ENCODE measurements at regions not wholly inside any gene's neighbourhood (a gene's known extent, or its start where the extent isn't known, plus 50 kb on each side); places are given as distances from the start of the nearest gene placed in this dataset.
A peak's percentile ranks its signal among the peaks of the same experiment; 100 is the strongest.

DNA sequence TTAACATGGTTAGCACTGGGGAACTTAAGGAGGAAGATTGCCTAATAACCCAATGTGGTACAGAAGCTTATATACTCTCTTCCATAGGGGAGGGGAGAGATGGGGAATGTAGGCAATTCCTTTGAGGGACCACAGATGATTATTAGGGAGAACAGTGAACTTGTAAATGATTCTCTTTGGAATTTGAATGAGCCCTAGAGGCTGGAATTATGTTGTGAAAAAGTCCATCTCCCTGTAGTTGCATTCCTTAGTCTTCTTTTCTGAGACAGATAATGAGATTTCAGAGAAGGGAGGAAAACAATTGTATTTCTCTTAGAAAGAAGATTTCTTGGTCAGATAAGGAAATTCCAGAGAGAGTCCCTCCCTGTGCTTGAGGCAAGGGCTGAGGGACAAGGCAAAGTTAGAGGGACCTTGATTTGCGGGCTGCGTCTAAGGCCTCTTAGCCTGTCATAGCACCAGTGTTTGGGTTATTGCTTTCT, 89.0 kb upstream of the HMCN1 start:
- no peak for DNase-seq

DNA sequence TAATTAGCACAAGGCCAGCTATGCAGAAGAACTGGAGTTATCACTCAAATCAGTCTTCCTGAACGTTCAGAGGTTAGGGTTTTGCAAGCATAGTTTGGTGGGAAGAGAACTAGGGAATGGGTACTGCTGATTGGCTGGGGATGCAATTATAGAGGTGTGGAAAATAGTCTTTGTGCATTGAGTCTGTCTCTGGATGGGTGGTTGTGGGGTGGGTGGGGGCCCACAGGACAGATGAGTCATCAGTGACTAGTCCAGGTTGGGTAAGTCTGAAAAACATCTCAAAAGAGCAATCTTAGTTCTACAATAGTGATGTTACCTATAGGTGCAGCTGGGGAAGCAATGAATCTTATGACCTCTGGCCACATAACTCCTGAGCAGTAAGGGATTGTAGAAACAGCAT, 89.7 kb upstream of the HMCN1 start:
- no peak for DNase-seq

DNA sequence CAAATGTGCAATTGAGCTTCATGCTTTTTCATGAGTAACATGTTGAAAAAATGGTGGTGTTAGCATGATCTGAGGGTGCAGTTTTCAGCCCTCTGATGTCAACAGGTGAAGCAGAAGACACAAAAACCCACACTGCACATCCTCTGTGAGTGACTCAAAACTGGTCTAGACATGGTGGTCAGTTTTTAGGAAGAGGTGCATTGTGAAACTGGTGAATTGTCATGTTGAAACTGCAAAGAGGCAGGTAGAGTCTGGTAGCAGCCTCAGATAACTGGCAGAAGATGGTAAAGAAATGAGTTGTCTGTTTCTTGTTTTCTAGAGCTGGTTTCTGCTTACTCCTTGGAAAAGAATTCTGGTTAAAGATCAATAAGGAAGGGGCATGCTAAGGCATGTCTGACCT, 97.3 kb upstream of the HMCN1 start:
- DNase-seq, result no peak

DNA sequence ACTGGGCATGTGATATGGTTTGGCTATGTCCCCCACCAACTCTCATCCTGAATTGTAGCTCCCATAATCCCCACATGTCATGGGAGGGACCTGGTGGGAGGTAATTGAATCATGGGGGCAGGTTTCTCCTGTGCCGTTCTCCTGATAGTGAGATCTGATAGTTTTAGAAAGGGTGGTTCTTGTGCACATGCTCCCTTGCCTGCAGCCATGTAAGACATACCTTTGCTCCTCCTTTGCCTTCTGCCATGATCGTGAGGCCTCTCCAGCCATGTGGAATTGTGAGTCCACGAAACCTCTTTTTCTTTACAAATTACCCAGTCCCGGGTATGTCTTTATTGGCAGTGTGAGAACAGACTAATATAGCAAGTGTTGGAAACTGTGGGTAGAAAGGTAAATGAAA, 99.5 kb upstream of the HMCN1 start:
- no peak for DNase-seq

DNA sequence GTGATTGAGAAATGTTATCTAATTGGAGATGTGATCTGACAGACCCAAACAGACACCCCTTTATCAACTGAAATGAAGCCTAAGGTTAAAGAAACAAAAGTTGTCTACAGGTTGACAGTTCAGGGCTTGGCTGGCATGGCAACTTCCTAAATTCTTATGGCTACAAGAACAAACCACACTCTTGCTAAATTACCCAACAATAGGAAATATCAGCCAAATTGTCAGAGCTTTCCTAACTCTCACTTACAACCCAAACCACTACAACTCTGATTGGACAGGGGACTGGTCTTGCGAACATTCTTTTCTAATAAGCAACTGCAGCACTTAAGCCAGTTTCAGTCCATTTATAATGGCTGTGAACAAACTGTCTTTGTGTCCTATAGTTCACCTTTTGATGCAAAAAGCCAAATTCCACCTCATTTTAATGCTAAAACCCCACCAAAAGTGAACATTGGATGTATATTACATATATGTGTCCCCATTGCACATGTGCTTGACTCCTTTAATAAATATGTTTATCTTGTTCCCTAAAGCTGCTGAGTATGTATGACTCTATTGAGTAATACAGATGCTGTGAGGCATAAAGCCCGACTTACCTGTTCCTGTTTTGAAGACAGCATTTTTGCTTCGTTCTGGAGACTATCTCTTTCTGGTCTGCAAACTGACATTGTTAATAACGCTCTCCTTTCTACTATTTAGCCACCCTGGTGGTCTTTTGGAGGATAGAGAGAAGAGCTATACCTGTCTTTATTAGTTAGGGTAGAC, 101.3 kb upstream of the HMCN1 start:
- no peak for DNase-seq

DNA sequence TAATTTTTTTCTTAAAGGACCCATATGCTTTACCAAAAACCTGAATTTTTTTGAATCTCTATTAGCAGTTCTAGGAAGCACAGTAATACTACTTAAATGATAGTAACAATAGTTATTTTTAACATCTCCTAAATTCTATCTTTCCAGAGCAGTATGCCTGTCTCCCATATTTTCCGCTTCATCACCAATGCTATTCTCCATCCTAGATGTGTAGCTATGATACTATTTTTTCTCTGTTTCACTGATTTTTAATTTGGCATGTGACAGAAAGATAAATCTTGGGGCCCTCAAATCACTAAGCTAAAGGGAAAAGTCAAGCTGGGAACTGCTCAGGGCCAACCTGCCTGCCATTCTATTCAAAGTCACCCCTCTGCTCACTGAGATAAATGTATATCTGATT, 102.3 kb upstream of the HMCN1 start:
- no peak for DNase-seq

DNA sequence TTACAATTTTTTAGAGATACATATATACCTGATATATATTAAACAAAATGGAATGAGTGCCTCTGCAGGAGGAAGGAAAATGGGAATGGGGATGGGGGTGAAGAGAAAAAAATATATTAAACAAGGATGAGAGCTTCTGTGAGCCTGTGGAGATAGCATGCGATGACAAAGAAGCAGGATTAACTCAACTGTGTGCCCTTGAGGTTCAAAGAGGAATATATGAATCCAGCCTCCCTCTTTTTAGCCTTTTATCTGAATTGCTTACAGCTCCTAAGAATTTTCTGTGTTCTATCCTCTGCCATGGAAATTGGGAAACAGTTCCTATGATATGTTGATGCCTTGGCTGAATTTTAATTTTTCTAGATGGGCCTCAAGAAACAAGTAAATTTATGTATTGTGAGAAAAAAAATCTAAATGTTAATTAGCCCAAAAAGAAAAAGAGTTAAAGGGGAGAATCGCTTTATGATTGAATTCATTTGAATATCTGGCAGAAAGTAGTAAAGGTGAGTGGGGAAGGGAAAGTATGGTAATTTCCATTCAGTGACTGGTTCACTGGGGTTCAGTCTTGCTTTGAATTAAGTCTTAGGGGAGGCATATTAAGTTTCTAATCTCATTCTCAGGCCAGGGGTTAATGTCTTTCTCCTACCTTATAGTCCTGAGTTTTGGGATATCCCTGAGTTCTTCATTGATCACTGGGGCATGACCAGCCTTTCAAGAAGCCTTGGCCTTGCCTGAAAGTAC, 106.3 kb upstream of the HMCN1 start:
- no peak for DNase-seq

DNA sequence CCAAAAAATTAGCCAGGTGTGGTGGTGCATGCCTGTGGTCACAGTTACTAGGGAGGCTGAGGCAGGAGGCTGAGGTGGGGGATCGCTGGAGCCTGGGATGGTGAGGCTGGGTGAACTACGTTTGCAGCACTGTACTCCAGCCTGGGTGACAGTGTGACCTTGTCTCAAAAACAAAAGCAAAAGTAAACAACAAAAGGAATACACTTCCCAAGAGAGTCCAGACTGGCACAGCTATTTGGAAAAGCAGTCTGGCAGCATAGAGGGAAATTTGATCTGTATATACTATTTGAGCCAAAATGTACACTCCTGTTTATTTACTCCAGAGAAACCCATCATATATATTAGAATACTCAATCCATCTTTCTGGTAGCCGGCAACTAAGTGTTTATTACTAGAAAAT, 107.0 kb upstream of the HMCN1 start:
- no peak for DNase-seq

DNA sequence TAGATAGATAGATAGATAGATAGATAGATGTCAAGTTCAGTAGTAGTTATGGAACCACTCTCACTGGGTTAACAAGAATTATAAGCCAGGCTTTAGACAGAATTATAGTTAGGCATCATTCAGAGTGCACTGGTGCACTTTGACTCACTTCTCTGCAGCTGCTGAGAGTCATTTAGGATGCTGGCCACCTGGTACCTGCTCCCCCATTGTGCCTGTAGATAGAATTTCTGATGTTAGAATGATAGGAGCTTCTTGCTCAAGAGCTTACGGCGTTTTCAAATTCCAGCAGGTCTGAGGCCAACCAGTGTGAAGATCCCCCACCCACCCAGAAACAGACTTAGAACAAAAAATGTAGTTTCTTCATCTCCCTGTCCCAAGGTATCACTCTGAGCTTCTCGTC, 107.8 kb upstream of the HMCN1 start:
- no peak for DNase-seq

DNA sequence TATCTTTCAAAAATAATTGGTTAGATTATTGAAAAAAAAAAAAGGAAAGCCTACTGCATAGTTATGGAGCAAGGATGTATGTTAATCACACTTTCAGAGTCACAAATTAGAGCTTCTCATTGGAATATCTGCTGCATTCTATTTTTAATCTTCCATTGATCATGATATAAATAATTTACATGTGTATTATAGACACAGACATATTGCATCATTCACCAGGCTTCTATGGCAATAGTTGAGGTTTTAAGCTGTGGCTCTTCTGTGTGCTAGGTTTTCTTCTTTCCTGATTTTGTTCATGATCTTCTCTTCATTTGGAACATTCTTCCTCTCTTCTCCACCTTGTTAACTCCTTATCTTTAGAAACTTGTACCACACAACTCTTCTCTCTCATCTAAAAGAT, 123.2 kb upstream of the HMCN1 start:
- no peak for DNase-seq

DNA sequence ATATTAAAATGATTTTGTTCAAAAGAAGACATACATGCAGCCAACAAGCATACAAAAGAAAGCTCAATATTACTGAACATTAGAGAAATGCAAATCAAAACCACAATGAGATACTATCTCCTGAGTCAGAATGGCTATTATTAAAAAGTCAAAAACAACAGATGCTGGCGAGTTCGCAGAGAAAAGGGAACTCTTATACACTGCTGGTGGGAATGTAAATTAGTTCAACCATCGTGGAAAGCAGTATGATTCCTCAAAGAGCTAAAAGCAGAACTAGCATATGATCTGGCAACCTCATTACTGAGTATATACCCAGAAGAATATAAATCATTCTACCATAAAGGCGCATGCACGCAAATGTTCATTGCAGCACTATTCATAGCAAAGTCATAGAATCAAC, 126.0 kb upstream of the HMCN1 start:
- no peak for DNase-seq

DNA sequence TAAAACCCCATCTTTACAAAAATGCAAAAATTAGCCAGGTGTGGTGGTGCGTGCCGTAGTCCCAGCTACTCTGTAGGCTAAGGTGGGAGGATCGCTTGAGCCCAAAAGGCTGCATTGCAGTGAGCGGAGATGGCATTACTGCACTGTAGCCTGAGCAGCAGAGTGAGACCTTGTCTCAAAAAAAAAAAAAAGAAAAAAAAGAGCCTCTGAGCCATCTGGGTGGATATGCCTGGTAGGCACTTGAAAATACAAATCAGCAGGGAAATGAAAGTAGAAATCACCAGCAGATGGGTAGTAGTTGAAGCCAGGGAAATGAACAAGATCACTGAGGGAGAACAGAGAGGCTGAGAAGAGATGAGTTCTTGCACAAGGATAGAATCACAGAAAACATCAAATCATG, 131.0 kb upstream of the HMCN1 start:
- no peak for DNase-seq

DNA sequence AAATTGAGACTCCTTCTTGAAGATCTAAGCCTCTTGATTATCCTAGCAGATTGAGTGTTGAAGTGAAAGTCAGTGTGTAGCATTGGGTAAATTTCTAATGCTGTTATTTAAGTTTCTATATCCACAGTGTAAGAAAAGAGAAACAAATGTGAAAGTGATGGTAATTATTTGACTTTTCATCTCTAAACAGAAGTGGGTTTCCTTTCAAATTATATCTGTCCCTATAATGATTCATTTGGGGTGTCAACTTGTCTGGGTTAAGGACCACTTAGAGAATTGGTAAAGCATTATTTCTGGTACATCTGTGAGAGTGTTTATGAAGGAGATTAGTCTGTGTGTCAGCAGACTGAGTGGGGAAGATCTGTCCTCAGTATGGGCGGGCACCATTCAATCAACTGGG, 133.0 kb upstream of the HMCN1 start:
- DNase-seq, result no peak

DNA sequence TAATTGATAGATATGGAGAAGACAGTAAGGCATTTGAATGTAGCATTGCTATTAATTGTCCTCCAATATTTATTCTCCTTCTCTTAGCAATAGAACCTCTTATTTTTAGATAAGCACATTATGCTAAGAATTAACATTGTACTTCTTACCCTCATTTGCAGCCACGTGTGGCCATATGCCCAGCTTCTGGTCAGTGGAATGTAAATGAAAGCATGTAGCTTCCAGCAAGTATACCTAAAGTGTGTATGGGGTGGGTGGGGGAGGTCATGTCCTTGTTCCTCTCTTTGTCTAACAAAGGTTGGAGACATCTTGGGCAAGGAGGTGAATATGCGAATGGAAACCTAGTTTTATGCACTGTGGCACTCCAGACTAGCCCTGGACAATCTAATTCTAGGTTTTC, 133.6 kb upstream of the HMCN1 start:
- DNase-seq, result no peak

DNA sequence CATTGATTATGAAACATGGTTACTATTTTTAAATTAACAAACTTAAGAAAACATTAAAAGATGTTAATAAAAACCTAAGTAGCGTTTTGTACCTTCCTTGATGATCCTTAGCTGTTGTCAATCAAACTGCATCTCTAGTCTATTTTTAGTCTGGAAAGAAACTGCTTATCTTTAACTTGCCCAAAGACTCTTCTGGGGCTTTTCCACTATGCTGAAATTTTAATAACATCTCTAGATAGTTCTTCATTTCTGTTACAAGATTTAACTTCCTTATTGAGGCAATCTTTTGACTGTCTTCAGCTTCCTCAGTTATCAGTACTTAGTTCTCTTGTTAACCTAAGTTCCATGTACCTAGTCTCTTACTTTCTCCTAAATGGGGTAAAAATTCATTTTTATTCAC, 135.9 kb upstream of the HMCN1 start:
- no peak for DNase-seq

DNA sequence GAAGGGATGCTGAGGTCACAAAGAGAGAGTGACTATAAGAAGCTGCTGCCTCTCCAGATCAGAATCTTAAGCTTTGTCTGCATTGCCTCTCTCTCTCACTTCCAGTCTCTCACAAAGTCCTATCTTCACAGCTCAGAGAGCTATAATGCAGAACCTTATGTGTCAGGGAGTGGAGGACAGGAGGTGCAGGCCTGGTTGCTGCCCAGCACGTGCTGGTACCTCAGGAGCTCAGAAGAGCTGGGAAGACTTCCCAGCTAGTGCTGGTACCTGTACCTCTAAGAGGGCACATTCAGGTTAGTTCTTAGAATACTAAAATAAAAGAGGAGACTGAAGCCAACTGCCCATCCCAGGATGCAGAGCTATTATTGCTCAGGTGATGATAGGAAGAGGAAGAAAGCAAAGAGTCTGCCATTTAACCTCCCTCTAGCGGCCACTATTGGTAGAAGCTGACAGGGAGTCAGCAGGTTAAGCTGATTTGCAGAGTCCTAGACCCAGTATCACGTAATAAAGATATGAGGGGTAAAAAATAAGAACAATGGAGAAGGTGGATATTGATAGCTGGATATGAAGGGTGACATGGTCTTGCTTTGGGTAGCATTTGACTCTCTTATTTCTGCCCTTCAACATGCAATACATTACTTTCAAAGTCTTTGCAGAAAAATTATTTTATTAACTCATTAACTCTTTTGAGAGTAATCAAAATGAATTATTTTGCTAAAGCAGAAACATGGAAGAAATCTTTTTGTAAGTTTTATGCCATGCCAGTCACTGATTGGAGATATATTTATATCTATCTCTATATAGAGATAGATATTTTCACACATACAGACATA, 138.1 kb upstream of the HMCN1 start:
- DNase-seq, result peak; percentile 34

DNA sequence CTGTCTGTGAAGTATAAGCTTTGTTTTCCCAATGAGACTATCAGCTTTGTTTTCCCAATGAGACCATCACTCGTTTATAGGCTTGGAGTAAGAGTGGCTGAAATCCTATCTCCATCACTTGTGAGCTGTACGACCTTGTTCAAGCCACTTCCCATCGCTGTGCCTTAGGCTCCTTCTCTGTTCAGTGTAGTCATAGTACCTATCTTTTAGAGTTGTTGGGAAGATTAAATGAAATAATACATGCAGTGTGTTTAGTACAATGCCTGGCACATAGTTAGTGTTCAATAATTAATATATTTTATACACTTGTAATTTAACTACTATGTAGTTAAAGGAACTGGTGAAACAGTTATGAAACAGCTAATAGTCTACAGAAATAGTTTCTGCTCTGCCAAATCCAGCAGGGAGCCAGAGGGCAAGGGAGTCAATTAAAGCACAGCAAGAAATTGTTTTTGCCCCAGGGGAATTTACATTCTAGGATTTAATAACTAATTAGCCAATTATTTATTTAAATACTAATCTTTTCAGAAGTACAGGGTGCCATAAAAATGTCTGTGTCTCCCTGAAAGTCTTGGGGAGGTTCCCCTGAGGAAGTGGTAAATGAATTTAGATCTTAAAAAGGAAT, 139.3 kb upstream of the HMCN1 start:
- no peak for DNase-seq

DNA sequence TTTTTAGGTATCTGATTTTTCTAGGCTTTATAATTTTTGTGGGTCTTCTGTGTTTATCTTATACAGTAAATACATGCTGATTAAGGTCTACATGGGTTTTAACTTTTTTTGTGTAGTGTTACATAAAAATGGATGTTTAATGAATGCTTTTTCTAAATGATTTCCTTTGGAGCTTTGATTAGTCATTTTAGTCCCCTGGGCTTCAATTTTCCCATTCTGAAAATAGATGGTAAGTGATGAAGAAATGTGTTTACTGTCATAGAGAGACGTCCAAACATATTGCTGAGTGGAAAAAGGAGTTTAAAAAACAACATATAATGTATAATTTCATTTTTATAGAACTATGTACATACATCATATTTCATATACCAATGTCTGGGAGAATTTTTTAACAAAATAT, 140.9 kb upstream of the HMCN1 start:
- no peak for DNase-seq

DNA sequence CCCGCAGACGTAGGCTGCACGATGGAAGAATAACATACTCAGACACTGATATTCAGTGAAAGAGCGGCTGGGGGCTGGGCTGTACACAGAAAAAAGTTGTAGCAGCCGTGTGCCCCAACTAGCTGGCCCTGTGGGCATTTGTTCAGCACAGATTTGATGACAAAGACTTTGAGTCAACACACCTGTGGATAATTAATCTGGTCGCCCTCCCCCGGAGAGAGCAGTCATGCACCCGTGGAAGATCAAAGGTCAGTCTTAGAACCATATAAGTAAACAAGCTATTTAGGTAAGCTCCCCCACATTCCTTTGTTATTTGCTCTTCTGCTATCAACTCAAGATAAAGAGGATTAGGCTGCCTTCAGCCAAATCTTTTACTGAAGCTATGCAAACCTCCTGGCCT, 148.4 kb upstream of the HMCN1 start:
- DNase-seq, result no peak

DNA sequence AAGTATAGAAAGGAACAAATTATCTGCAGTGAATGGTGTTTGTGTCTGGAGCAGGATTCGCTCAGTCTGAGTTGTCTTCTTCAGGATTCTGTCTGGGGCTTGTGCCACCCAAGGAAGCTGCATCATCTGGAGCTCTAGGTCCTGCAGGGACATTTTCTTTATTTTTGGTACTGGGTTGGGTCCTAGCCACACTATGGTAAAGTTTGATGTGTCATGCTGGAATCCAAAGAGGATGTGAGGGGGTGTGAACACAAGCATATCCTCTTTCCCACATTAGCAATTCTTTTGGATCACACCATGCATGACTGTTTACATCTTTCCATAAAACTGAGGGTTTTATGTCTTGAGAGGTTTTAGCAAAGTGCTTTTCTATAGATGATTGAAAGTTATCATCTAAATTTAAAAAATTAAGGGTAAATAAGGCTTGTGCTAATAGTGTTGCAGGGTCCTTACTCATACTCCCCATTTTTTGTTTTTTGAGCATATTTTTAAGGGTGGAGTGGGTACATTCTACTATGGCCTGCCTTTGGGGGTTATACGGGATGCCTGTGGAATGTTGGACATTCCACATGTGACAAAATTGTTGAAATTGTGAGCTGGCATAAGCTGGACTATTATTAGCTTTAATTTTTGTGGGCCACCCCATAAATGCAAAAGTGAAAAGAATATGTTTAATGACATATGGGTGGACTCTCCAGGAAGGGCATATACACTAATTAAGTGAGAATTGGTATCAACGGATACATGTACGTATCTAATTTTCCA, 152.0 kb upstream of the HMCN1 start:
- DNase-seq, result no peak

DNA sequence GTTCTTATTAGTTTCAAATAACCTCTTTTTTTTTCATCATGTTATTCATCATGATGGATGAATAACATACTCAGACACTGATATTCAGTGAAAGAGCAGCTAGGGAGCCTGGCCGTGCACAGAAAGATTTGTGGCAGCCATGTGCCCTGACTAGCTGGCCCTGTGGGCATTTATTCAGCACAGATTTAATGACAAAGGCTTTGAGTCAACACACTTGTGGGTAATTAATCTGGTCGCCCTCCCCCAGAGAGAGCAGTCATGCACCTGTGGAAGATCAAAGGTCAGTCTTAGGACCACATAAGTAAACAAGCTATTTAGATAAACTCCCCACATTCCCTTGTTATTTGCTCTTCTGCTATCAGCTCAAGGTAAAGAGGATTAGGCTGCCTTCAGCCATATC, 153.2 kb upstream of the HMCN1 start:
- DNase-seq, result no peak

DNA sequence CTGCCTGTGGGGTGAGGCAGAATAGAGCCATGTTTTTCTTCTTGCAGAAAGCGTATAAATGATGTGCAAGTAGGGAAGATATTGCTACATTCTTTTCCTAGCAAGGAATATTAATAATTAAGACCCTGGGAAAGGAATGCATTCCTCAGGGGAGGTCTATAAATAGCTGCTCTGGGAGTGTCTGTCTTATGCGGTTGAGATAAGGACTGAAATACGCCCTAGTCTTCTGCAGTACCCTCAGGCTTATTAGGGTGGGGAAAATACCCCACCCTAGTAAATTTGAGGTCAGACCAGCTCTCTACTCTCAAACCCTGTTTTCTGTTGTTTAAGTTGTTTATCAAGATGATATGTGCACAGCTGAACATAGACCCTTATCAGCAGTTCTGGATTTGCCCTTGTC, 155.9 kb upstream of the HMCN1 start:
- DNase-seq, result no peak
